H1 (cell line): ENCODE measurements at regions not wholly inside any gene's neighbourhood (a gene's known extent, or its start where the extent isn't known, plus 50 kb on each side); places are given as distances from the start of the nearest gene placed in this dataset.

Experiments used
- CTCF ChIA-PET: fragments of 300-600 bp; sonication (Branson Sonifier 250); formaldehyde crosslinking; loops from one replicate; lab custom pipeline; 2021; ENCODE audit not compliant: partially characterized antibody; lab: Charles Lee
- POLR2A ChIA-PET: fragments of 300-600 bp; sonication (Branson Sonifier 250); formaldehyde crosslinking; loops from one replicate; lab custom pipeline; 2021; ENCODE audit warnings: inconsistent platforms; ENCODE audit not compliant: partially characterized antibody; lab: Charles Lee
- DNase-seq, 2 experiments: peaks; one replicate each; pipeline versions ENCODE4 v3.0.0 to v3.0.0-alpha.2; 2010 to 2022; ENCODE audit warnings: low spot score in 2 of 2, low read depth in 1 of 2, mixed read lengths in 1 of 2
- FAIRE-seq: peaks from 2 replicates; lab custom pipeline; 2011; peaks lifted over from hg19 to GRCh38; lab: Jason Lieb, UNC
- H2AFZ ChIP-seq: 2 replicates; pipeline ENCODE4 v1.8.1; 2012; ENCODE audit warnings: low read length, inconsistent platforms
- H2AK5ac ChIP-seq: 2 replicates; pipeline ENCODE4 v1.6.1; 2013; ENCODE audit warnings: low read depth, low read length
- H2BK120ac ChIP-seq: replicated peaks from 2 replicates; pipeline ENCODE3; 2013; ENCODE audit warnings: low read depth, low read length, inconsistent platforms
- H2BK12ac ChIP-seq: 2 replicates; pipeline ENCODE4 v1.6.1; 2013; ENCODE audit warnings: low read depth, low read length
- H2BK15ac ChIP-seq: 2 replicates; pipeline ENCODE4 v1.6.1; 2013; ENCODE audit warnings: low read length
- H2BK20ac ChIP-seq: 2 replicates; pipeline ENCODE4 v1.6.1; 2013; ENCODE audit warnings: low read length
- H2BK5ac ChIP-seq: 2 replicates; pipeline ENCODE4 v1.6.1; 2013; ENCODE audit warnings: low read depth, low read length
- H3K14ac ChIP-seq: 2 replicates; pipeline ENCODE4 v1.6.1; 2013; ENCODE audit warnings: inconsistent platforms; ENCODE audit not compliant: insufficient read length
- H3K18ac ChIP-seq: 2 replicates; pipeline ENCODE4 v1.6.1; 2013; ENCODE audit warnings: low read length; ENCODE audit errors: extremely low read depth
- H3K23ac ChIP-seq: 2 replicates; pipeline ENCODE4 v1.6.1; 2013; ENCODE audit warnings: inconsistent platforms; ENCODE audit not compliant: insufficient read length
- H3K23me2 ChIP-seq: 2 replicates; pipeline ENCODE4 v1.6.1; 2013; ENCODE audit warnings: low read depth, low read length
- H3K27ac ChIP-seq: 2 replicates; pipeline ENCODE4 v1.6.1; 2011; ENCODE audit warnings: low read depth, low read length, inconsistent platforms
- H3K27me3 ChIP-seq, 4 experiments: replicated peaks in 1 of 4; 1 replicate in 1 of 4; 2 replicates in 3 of 4; pipeline versions ENCODE4 v1.6.1 to v1.8.1; 2011 to 2013; ENCODE audit warnings: low read length in 3 of 4, mild to moderate bottlenecking in 3 of 4, inconsistent platforms in 2 of 4, mixed read lengths in 2 of 4, moderate library complexity in 1 of 4; ENCODE audit not compliant: control insufficient read depth in 3 of 4, insufficient read depth in 3 of 4; ENCODE audit errors: extremely low read depth in 1 of 4
- H3K36me3 ChIP-seq, 4 experiments: 2 replicates each; pipeline versions ENCODE4 v1.6.1 to v1.8.1; 2011 to 2013; ENCODE audit warnings: mild to moderate bottlenecking in 4 of 4, low read length in 3 of 4, moderate library complexity in 2 of 4, control low read depth in 1 of 4, inconsistent platforms in 1 of 4; ENCODE audit not compliant: insufficient read depth in 4 of 4, control insufficient read depth in 2 of 4
- H3K4ac ChIP-seq: replicated peaks from 2 replicates; pipeline ENCODE3; 2013; ENCODE audit warnings: low read length, low read depth, mixed read lengths, inconsistent platforms; ENCODE audit not compliant: insufficient read length
- H3K4me1 ChIP-seq, 4 experiments: replicated peaks in 1 of 4; 1 replicate in 1 of 4; 2 replicates in 3 of 4; pipeline versions ENCODE4 v1.6.1 to v1.8.1; 2011 to 2013; ENCODE audit warnings: low read length in 3 of 4, inconsistent platforms in 2 of 4, mixed read lengths in 1 of 4; ENCODE audit not compliant: insufficient read depth in 4 of 4, control insufficient read depth in 3 of 4
- H3K4me2 ChIP-seq, 2 experiments: 2 replicates each; pipeline versions ENCODE4 v1.6.1 to v1.8.1; 2011 to 2013; ENCODE audit warnings: low read depth in 2 of 2, low read length in 2 of 2, control low read depth in 1 of 2, inconsistent platforms in 1 of 2, mild to moderate bottlenecking in 1 of 2; ENCODE audit not compliant: insufficient read depth in 1 of 2
- H3K4me3 ChIP-seq, 4 experiments: fragments of 200-600, 300-600 bp in 1 of 4; sonication (generic), shearing (Covaris generic), sonication (Bioruptor Twin) in 1 of 4; 2 replicates each; pipeline versions ENCODE4 v1.5.1 to v1.8.1; 2011 to 2016; ENCODE audit warnings: low read length in 4 of 4, low read depth in 3 of 4, control low read depth in 2 of 4, inconsistent platforms in 2 of 4, mild to moderate bottlenecking in 2 of 4, mixed read lengths in 1 of 4, moderate library complexity in 1 of 4; ENCODE audit not compliant: insufficient read depth in 2 of 4; ENCODE audit errors: extremely low read depth in 1 of 4
- H3K56ac ChIP-seq: replicated peaks from 2 replicates; pipeline ENCODE3; 2013; ENCODE audit warnings: low read depth, mild to moderate bottlenecking, mixed read lengths, low read length, inconsistent platforms; ENCODE audit not compliant: insufficient read length
- H3K79me1 ChIP-seq: 2 replicates; pipeline ENCODE4 v1.6.1; 2013; ENCODE audit warnings: low read depth, low read length, control low read depth
- H3K79me2 ChIP-seq, 2 experiments: 2 replicates each; pipeline versions ENCODE4 v1.6.1 to v1.8.1; 2012 to 2013; ENCODE audit warnings: low read length in 2 of 2, mild to moderate bottlenecking in 2 of 2, inconsistent platforms in 1 of 2; ENCODE audit not compliant: insufficient read depth in 2 of 2, control insufficient read depth in 1 of 2
- H3K9ac ChIP-seq, 4 experiments: replicated peaks in 1 of 4; 1 replicate in 1 of 4; 2 replicates in 3 of 4; pipeline versions ENCODE4 v1.6.1 to v1.8.1; 2011 to 2013; ENCODE audit warnings: low read depth in 3 of 4, low read length in 3 of 4, control low read depth in 2 of 4, mild to moderate bottlenecking in 2 of 4, moderate library complexity in 2 of 4, inconsistent platforms in 1 of 4; ENCODE audit errors: extremely low read depth in 1 of 4
- H3K9me3 ChIP-seq, 2 experiments: 2 replicates each; pipeline versions ENCODE4 v1.6.1 to v1.8.1; 2012 to 2013; ENCODE audit warnings: mild to moderate bottlenecking in 2 of 2, moderate library complexity in 2 of 2, control low read depth in 1 of 2, inconsistent platforms in 1 of 2, low read depth in 1 of 2, low read length in 1 of 2, mixed read lengths in 1 of 2; ENCODE audit not compliant: insufficient read depth in 2 of 2
- H4K20me1 ChIP-seq, 2 experiments: replicated peaks in 1 of 2; 2 replicates each; pipeline versions ENCODE3 to v1.8.1; 2011 to 2013; ENCODE audit warnings: inconsistent platforms in 2 of 2, low read length in 2 of 2, mild to moderate bottlenecking in 1 of 2; ENCODE audit not compliant: insufficient read depth in 2 of 2, control insufficient read depth in 1 of 2
- H4K5ac ChIP-seq: 2 replicates; pipeline ENCODE4 v1.6.1; 2013; ENCODE audit warnings: low read length, low read depth, mixed read lengths, inconsistent platforms; ENCODE audit not compliant: insufficient read length
- H4K8ac ChIP-seq: 2 replicates; pipeline ENCODE4 v1.8.0; 2013; ENCODE audit warnings: mild to moderate bottlenecking, moderate library complexity, low read length, inconsistent platforms; ENCODE audit not compliant: insufficient read depth; ENCODE audit errors: extremely low read depth
- H4K91ac ChIP-seq: replicated peaks from 2 replicates; pipeline ENCODE3; 2013; ENCODE audit warnings: low read length, mixed read lengths, inconsistent platforms; ENCODE audit not compliant: insufficient read length
- ASH2L ChIP-seq: fragments of 200-600, 300-600 bp; sonication (generic); IDR thresholded peaks from one replicate; pipeline ENCODE4 v1.7.1; 2017; ENCODE audit warnings: low read length
- ATF2 ChIP-seq: IDR thresholded peaks from 2 replicates; pipeline ENCODE4 v1.6.1; 2012; ENCODE audit warnings: low read length, inconsistent platforms
- ATF3 ChIP-seq: IDR thresholded peaks from 2 replicates; pipeline ENCODE4 v1.6.1; 2011; ENCODE audit warnings: low read depth, mild to moderate bottlenecking, low read length; ENCODE audit not compliant: insufficient read depth
- CTBP2 ChIP-seq: IDR thresholded peaks from 2 replicates; pipeline ENCODE4 v1.7.0; 2011; ENCODE audit warnings: borderline replicate concordance, mild to moderate bottlenecking, moderate library complexity, mixed read lengths, low read length; ENCODE audit not compliant: insufficient read depth, insufficient read length
- GABPA ChIP-seq: IDR thresholded peaks from 2 replicates; pipeline ENCODE4 v1.6.1; 2011; ENCODE audit warnings: mild to moderate bottlenecking, low read length, moderate library complexity, borderline replicate concordance; ENCODE audit not compliant: insufficient read depth
- GTF2F1 ChIP-seq: IDR thresholded peaks from 2 replicates; pipeline ENCODE4 v1.6.1; 2012; ENCODE audit warnings: low read depth, low read length, improper control_type of control experiment, borderline replicate concordance
- JUND ChIP-seq: IDR thresholded peaks from 2 replicates; pipeline ENCODE4 v1.6.1; 2011; ENCODE audit warnings: mild to moderate bottlenecking, improper control_type of control experiment, low read length
- MAFK ChIP-seq: IDR thresholded peaks from 2 replicates; pipeline ENCODE4 v1.6.1; 2012; ENCODE audit warnings: low read depth, mild to moderate bottlenecking, improper control_type of control experiment, low read length
- PHF8 ChIP-seq: fragments of 200-600 bp; sonication (generic); conservative IDR thresholded peaks from 2 replicates; pipeline ENCODE4 v1.7.1; 2012; ENCODE audit warnings: low read depth, mild to moderate bottlenecking, inconsistent platforms, low read length, moderate library complexity
- SUZ12 ChIP-seq: fragments of 200-600 bp; sonication (generic); IDR thresholded peaks from 2 replicates; pipeline ENCODE4 v1.6.1; 2012; ENCODE audit warnings: mild to moderate bottlenecking, inconsistent platforms, low read length, moderate library complexity, mixed read lengths
- TAF7 ChIP-seq: optimal IDR thresholded peaks from 2 replicates; pipeline ENCODE3; 2011; ENCODE audit warnings: low read depth, mild to moderate bottlenecking, inconsistent platforms, low read length, moderate library complexity, borderline replicate concordance
- WGBS, 2 experiments: shearing (Covaris generic) in 1 of 2; methylation state at CpG; one replicate each; pipeline versions ENCODE4 v1.1.6 to v1.1.7; 2013 to 2015; ENCODE audit warnings: low lambda C conversion rate in 2 of 2, mixed read lengths in 2 of 2, inconsistent platforms in 1 of 2, low coverage in 1 of 2, missing lambda C conversion rate in 1 of 2; ENCODE audit not compliant: insufficient replicate concordance in 2 of 2, insufficient coverage in 1 of 2, insufficient read length in 1 of 2; ENCODE audit errors: extremely low coverage in 1 of 2, missing lambda C conversion rate in 1 of 2; 5-methylcytosine and 5-hydroxymethylcytosine counted together

GRCh38 chr3:182482705-182483104, 310.6 kb upstream of the ATP11B start:
- H3K36me3 ChIP-seq, result no peaks in the 10 kb centered on the region
- 87% methylated on average over 5 of the region's 5 CpGs; no CpG with 5 or more reads in 1 of the 2 experiments for WGBS, 2 experiments
- no peak overlapping the region for H3K4me2 ChIP-seq
- H3K27me3 ChIP-seq, result no peaks in the 10 kb centered on the region
- H3K23me2 ChIP-seq, result no peaks in the 10 kb centered on the region
- H3K18ac ChIP-seq, result no peak overlapping the region
- no peak overlapping the region for H2AFZ ChIP-seq
- H3K23ac ChIP-seq, result no peak overlapping the region
- no peak overlapping the region for H3K14ac ChIP-seq
- no peaks in the 10 kb centered on the region for H3K9me3 ChIP-seq
- H3K56ac ChIP-seq, result no peak overlapping the region
- TF ChIP-seq GTF2F1, result no peak
- no peak for TF ChIP-seq ATF3
- no peak for TF ChIP-seq JUND
- TF ChIP-seq ASH2L, result no peak
- no peak for TF ChIP-seq PHF8
- TF ChIP-seq ATF2, result no peak
- TF ChIP-seq SUZ12, result no peak
- no peak for TF ChIP-seq GABPA
- TF ChIP-seq TAF7, result no peak
- TF ChIP-seq MAFK, result no peak
- TF ChIP-seq CTBP2, result no peak
- no peak overlapping the region for H2BK20ac ChIP-seq
- H4K20me1 ChIP-seq, result no peaks in the 10 kb centered on the region
- H3K27ac ChIP-seq, result no peak overlapping the region
- H2BK12ac ChIP-seq, result no peak overlapping the region
- H4K8ac ChIP-seq, result no peak overlapping the region
- no peak overlapping the region for H2BK5ac ChIP-seq
- no peak overlapping the region for H4K91ac ChIP-seq
- no peak for DNase-seq
- no peak overlapping the region for H4K5ac ChIP-seq
- no peak overlapping the region for H2BK120ac ChIP-seq
- POLR2A ChIA-PET, result no interaction called here
- no peak overlapping the region for H3K9ac ChIP-seq
- CTCF ChIA-PET, result interaction anchor here (0.7 kb wide), 1 partner anchor 8 kb away, joined by 3 read pairs; no protein-coding TSS in a partner anchor
- no peak for FAIRE-seq
- H2BK15ac ChIP-seq, result no peak overlapping the region
- H3K4ac ChIP-seq, result no peak overlapping the region
- H3K4me3 ChIP-seq, result no peak overlapping the region
- H2AK5ac ChIP-seq, result no peak overlapping the region
- H3K79me2 ChIP-seq, result no peaks in the 10 kb centered on the region
- no peaks in the 10 kb centered on the region for H3K79me1 ChIP-seq
- H3K4me1 ChIP-seq, result peaks cover 0 to 3% (median 0%) of the 10 kb centered on the region in 4 experiments; a peak in 1 of 7 replicates
